Lung (tissue), 11 donors: ENCODE measurements at regions not wholly inside any gene's neighbourhood (a gene's known extent, or its start where the extent isn't known, plus 50 kb on each side); places are given as distances from the start of the nearest gene placed in this dataset.

ENCODE experiments used
- ATAC-seq: fragments of 200-7000 bp; cut with Tn5 transposase; one replicate; pipeline ENCODE4 v1.9.1; 2020; ENCODE audit warnings: moderate number of reproducible peaks; ENCODE audit not compliant: insufficient read depth, low FRiP score
- DNase-seq, 3 donors: peaks; one replicate each; pipeline ENCODE4 v3.0.0-alpha.2; 2013 to 2017
- H3K27ac ChIP-seq, 2 donors: one replicate each; pipeline ENCODE4 v1.5.1; 2013; ENCODE audit warnings: mild to moderate bottlenecking in 2 of 2, moderate library complexity in 2 of 2, control low read depth in 1 of 2, inconsistent platforms in 1 of 2, low read depth in 1 of 2, low read length in 1 of 2
- H3K27me3 ChIP-seq, 3 donors: one replicate each; pipeline ENCODE4 v1.5.1; 2013; ENCODE audit warnings: low read length in 2 of 3; ENCODE audit not compliant: control insufficient read depth in 3 of 3, insufficient read depth in 3 of 3
- H3K36me3 ChIP-seq, 4 donors: one replicate each; pipeline ENCODE4 v1.5.1; 2013; ENCODE audit warnings: low read length in 4 of 4, mild to moderate bottlenecking in 1 of 4, moderate library complexity in 1 of 4; ENCODE audit not compliant: control insufficient read depth in 4 of 4, insufficient read depth in 4 of 4
- H3K4me1 ChIP-seq, 5 donors: one replicate each; pipeline ENCODE4 v1.5.1; 2013; ENCODE audit warnings: low read length in 5 of 5, mild to moderate bottlenecking in 2 of 5, moderate library complexity in 1 of 5; ENCODE audit not compliant: control insufficient read depth in 5 of 5, insufficient read depth in 5 of 5
- H3K4me3 ChIP-seq: one replicate; pipeline ENCODE4 v1.5.1; 2013; ENCODE audit warnings: mild to moderate bottlenecking, control low read depth, moderate library complexity
- H3K9ac ChIP-seq, 2 donors: one replicate each; pipeline ENCODE4 v1.5.1; 2013; ENCODE audit warnings: low read length in 2 of 2, control low read depth in 1 of 2; ENCODE audit not compliant: insufficient read depth in 1 of 2
- H3K9me3 ChIP-seq, 4 donors: one replicate each; pipeline ENCODE4 v1.5.1; 2013; ENCODE audit warnings: low read length in 3 of 4, mild to moderate bottlenecking in 1 of 4, moderate library complexity in 1 of 4; ENCODE audit not compliant: control insufficient read depth in 4 of 4, insufficient read depth in 3 of 4
- CTCF ChIP-seq: IDR thresholded peaks from 2 replicates; pipeline ENCODE4 v1.5.1; 2012; ENCODE audit warnings: mild to moderate bottlenecking; ENCODE audit errors: control extremely low read depth, extremely low read depth
- WGBS, 2 donors: extraction: QIAGEN DNeasy Blood & Tissue Kit; methylation state at CpG; one replicate each; pipeline ENCODE4 v1.1.7; 2013; 5-methylcytosine and 5-hydroxymethylcytosine counted together
- donor health status: control.
- donor health status: control.
- donor health status: Bipolar disorder and iron deficiency.
- donor health status: healthy.
- donor health status: DM: yes; HTN: yes; CAD: no.

- WGBS, 2 donors: 71 to 77% methylated on average over 6 of the region's 6 CpGs
- H3K27me3 ChIP-seq: no peaks in the 10 kb centered on the region
- no peaks in the 10 kb centered on the region for H3K4me1 ChIP-seq
- no peaks in the 10 kb centered on the region for H3K36me3 ChIP-seq
- TF ChIP-seq CTCF: no peak
- no peaks in the 10 kb centered on the region for H3K9me3 ChIP-seq
- H3K9ac ChIP-seq: no peak overlapping the region
- no peak overlapping the region for H3K27ac ChIP-seq
- H3K4me3 ChIP-seq: no peak overlapping the region
- no peak for ATAC-seq
- no peak for DNase-seq
Measured at GRCh38 chr18:8987241-8987640, 115.3 kb upstream of the NDUFV2 start.

DNA sequence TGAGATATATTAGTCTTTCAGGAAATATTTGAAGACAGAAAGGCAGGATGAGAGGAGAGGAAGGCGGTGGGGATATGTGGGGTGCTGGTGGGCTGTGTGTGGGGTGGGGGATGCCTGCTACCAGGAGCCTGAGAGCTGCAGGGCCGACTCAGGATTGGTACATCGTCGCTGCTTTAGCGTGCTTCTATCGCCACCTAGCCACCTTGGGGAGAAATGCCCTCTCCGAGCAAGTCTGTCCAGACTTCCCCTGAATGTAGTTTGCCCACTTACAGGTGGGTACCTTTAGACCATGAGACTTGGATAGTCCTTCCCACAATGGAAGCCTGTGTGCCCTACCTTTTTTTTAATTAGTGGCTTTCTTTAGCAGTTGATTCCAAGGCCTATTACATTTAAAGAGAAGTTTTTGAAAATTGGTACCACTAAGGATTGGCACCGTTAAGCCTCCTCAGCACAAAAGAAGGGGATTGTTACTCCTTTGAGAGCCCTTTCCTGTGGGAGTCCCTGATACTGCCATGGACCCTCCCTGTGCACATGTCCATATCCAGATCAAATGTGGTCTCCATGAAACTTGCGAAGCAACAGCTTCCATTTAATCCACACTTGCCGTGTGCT is 114.1 kb upstream of the NDUFV2 start:
- 29 to 30% methylated on average over 10 of the region's 10 CpGs for WGBS, 2 donors
- H3K27me3 ChIP-seq: no peaks in the 10 kb centered on the region
- no peaks in the 10 kb centered on the region for H3K9me3 ChIP-seq
- no peaks in the 10 kb centered on the region for H3K4me1 ChIP-seq
- peak; percentile 71 for TF ChIP-seq CTCF
- no peaks in the 10 kb centered on the region for H3K36me3 ChIP-seq
- peak; percentile 53 to 71 (median 69) for DNase-seq
- H3K4me3 ChIP-seq: no peak overlapping the region
- no peak overlapping the region for H3K27ac ChIP-seq
- no peak overlapping the region for H3K9ac ChIP-seq
- ATAC-seq: peak; percentile 66

GRCh38 chr18:8989017-8989416 is 113.5 kb upstream of the NDUFV2 start:
- 37 to 53% methylated on average over 5 of the region's 5 CpGs for WGBS, 2 donors
- TF ChIP-seq CTCF: no peak
- no peaks in the 10 kb centered on the region for H3K9me3 ChIP-seq
- DNase-seq (no peak), ATAC-seq (no peak)
- H3K4me1 ChIP-seq: no peaks in the 10 kb centered on the region
- no peak overlapping the region for H3K4me3 ChIP-seq
- no peaks in the 10 kb centered on the region for H3K36me3 ChIP-seq
- no peak overlapping the region for H3K27ac ChIP-seq
- no peak overlapping the region for H3K9ac ChIP-seq
- H3K27me3 ChIP-seq: no peaks in the 10 kb centered on the region

GRCh38 chr18:8989855-8990254 is 112.6 kb upstream of the NDUFV2 start:
- no peak overlapping the region for H3K9ac ChIP-seq

More at GRCh38 chr18:8989855-8990254, 112.6 kb upstream of the NDUFV2 start:
- WGBS, 2 donors: 87 to 96% methylated on average over 10 of the region's 10 CpGs
- H3K27ac ChIP-seq: no peak overlapping the region
- TF ChIP-seq CTCF: no peak
- H3K4me1 ChIP-seq: no peaks in the 10 kb centered on the region
- no peak overlapping the region for H3K4me3 ChIP-seq
- H3K27me3 ChIP-seq: no peaks in the 10 kb centered on the region
- no peaks in the 10 kb centered on the region for H3K36me3 ChIP-seq
- no peak for DNase-seq
- H3K9me3 ChIP-seq: no peaks in the 10 kb centered on the region
- no peak for ATAC-seq
